HEK293 (cell line): ENCODE measurements at regions not wholly inside any gene's neighbourhood (a gene's known extent, or its start where the extent isn't known, plus 50 kb on each side); places are given as distances from the start of the nearest gene placed in this dataset.

Experiments
- ATF2 ChIP-seq: fragments of 450-650 bp; formaldehyde crosslinking; IDR thresholded peaks from 2 replicates; pipeline ENCODE4 v1.5.1; 2016; ENCODE audit warnings: missing biosample characterization, missing genetic modification characterization, low read depth
- ZNF449 ChIP-seq: fragments of 450-650 bp; formaldehyde crosslinking; IDR thresholded peaks from 2 replicates; pipeline ENCODE4 v1.5.1; 2017; ENCODE audit warnings: missing biosample characterization, mild to moderate bottlenecking, missing genetic modification characterization, moderate library complexity

GRCh38 chr5:117638581-117638980 lies 1064.0 kb upstream of the SEMA6A start:
- TF ChIP-seq ATF2 (tag by site-specific recombination) (no peak), ZNF449 (tag by site-specific recombination) (no peak)
